ENCODE measurements at regions not wholly inside any gene's neighbourhood (a gene's known extent, or its start where the extent isn't known, plus 50 kb on each side); places are given as distances from the start of the nearest gene placed in this dataset.

- TF ChIP-seq CTCF (IDR thresholded peaks at IDR 0.05; ENCODE audit: low read depth, low read length) = no peak
- TF ChIP-seq EZH2phosphoT487 (IDR thresholded peaks at IDR 0.05; ENCODE audit: low read depth) = no peak
Observed at GRCh38 chr9:79395755-79396154, 176.0 kb upstream of the TLE4 start.
